Endothelial cell of umbilical vein (primary cell): ENCODE measurements at regions not wholly inside any gene's neighbourhood (a gene's known extent, or its start where the extent isn't known, plus 50 kb on each side); places are given as distances from the start of the nearest gene placed in this dataset.

ENCODE experiments used
- BruUV-seq: library from RNA; stranded (reverse); fragments of 400-500 nt; replicated peaks from 2 replicates; lab custom pipeline; 2021; lab: Mats Ljungman, UMichigan
- CTCF ChIA-PET: fragments of 300-600, 350-600 bp; sonication (Branson Sonifier 250); formaldehyde crosslinking; loops from one replicate; lab custom pipeline; 2021; ENCODE audit warnings: antibody characterized with exemption, inconsistent platforms; lab: Charles Lee
- POLR2A ChIA-PET: fragments of 300-600, 350-600 bp; sonication (Branson Sonifier 250); formaldehyde crosslinking; loops from one replicate; lab custom pipeline; 2021; ENCODE audit warnings: antibody characterized with exemption, inconsistent platforms; lab: Charles Lee
- DNase-seq: peaks from one replicate; pipeline ENCODE4 v3.0.0-alpha.2; 2011; ENCODE audit warnings: low read depth, low spot score
- FAIRE-seq: peaks from 2 replicates; lab custom pipeline; 2011; peaks lifted over from hg19 to GRCh38; lab: Jason Lieb, UNC
- H2AFZ ChIP-seq: 2 replicates; pipeline ENCODE4 v1.6.0; 2012; ENCODE audit warnings: low read depth, low read length, control low read depth, inconsistent platforms
- H3K27ac ChIP-seq: 2 replicates; pipeline ENCODE4 v1.5.1; 2011; ENCODE audit warnings: low read depth, mild to moderate bottlenecking, control low read depth, low read length, moderate library complexity; ENCODE audit not compliant: insufficient read depth
- H3K27me3 ChIP-seq, 2 experiments: 2 replicates each; pipeline versions ENCODE4 v1.6.0 to v1.6.1; 2011; ENCODE audit warnings: low read length in 2 of 2, mixed read lengths in 1 of 2; ENCODE audit not compliant: control insufficient read depth in 2 of 2, insufficient read depth in 2 of 2
- H3K36me3 ChIP-seq, 2 experiments: 2 replicates in 1 of 2; 3 replicates in 1 of 2; pipeline ENCODE4 v1.5.1; 2011; ENCODE audit warnings: low read length in 2 of 2, mild to moderate bottlenecking in 1 of 2, moderate library complexity in 1 of 2; ENCODE audit not compliant: control insufficient read depth in 2 of 2, insufficient read depth in 2 of 2; ENCODE audit errors: extremely low read depth in 1 of 2
- H3K4me1 ChIP-seq: 3 replicates; pipeline ENCODE4 v1.5.1; 2011; ENCODE audit warnings: mild to moderate bottlenecking, low read length; ENCODE audit not compliant: control insufficient read depth, insufficient read depth; ENCODE audit errors: extremely low read depth
- H3K4me2 ChIP-seq: 2 replicates; pipeline ENCODE4 v1.6.1; 2011; ENCODE audit warnings: low read length, control low read depth, mixed read lengths; ENCODE audit not compliant: insufficient read depth
- H3K4me3 ChIP-seq, 3 experiments: fragments of 200-600 bp in 1 of 3; sonication (generic), shearing (Covaris generic) in 1 of 3; replicated peaks in 1 of 3; 2 replicates each; pipeline ENCODE4 v1.5.1; 2011 to 2016; ENCODE audit warnings: control low read depth in 3 of 3, low read length in 3 of 3, mild to moderate bottlenecking in 2 of 3, inconsistent platforms in 1 of 3, low read depth in 1 of 3, moderate library complexity in 1 of 3; ENCODE audit not compliant: insufficient read depth in 1 of 3
- H3K79me2 ChIP-seq: 2 replicates; pipeline ENCODE4 v1.6.0; 2012; ENCODE audit warnings: low read length, inconsistent platforms; ENCODE audit not compliant: control insufficient read depth, insufficient read depth
- H3K9ac ChIP-seq: replicated peaks from 2 replicates; pipeline ENCODE3; 2011; ENCODE audit warnings: low read length, control low read depth; ENCODE audit not compliant: insufficient read depth; ENCODE audit errors: extremely low read depth
- H3K9me1 ChIP-seq: replicated peaks from 3 replicates; pipeline ENCODE4 v1.6.0; 2011; ENCODE audit warnings: mild to moderate bottlenecking, low read length; ENCODE audit not compliant: control insufficient read depth, insufficient read depth; ENCODE audit errors: extremely low read depth
- H3K9me3 ChIP-seq: replicated peaks from 2 replicates; pipeline ENCODE4 v1.5.1; 2012; ENCODE audit warnings: low read length, inconsistent platforms; ENCODE audit not compliant: control insufficient read depth, insufficient read depth
- H4K20me1 ChIP-seq: replicated peaks from 2 replicates; pipeline ENCODE3; 2011; ENCODE audit warnings: mild to moderate bottlenecking, low read length; ENCODE audit not compliant: control insufficient read depth, insufficient read depth; ENCODE audit errors: extremely low read depth
- CTCF ChIP-seq, 2 donors: IDR thresholded peaks; 1 replicate in 1 of 2; 2 replicates in 1 of 2; pipeline ENCODE4 v1.5.1; 2011; ENCODE audit warnings: low read length in 2 of 2, mild to moderate bottlenecking in 2 of 2, moderate library complexity in 2 of 2, control low read depth in 1 of 2, inconsistent platforms in 1 of 2, low read depth in 1 of 2; ENCODE audit not compliant: insufficient read depth in 1 of 2; ENCODE audit errors: extremely low read depth in 1 of 2
- EZH2 ChIP-seq: IDR thresholded peaks from 2 replicates; pipeline ENCODE4 v1.6.1; 2012; ENCODE audit warnings: borderline replicate concordance, low read depth, mild to moderate bottlenecking, moderate library complexity, low read length, inconsistent platforms; ENCODE audit not compliant: severe bottlenecking
- FOS ChIP-seq: IDR thresholded peaks from 2 replicates; pipeline ENCODE4 v1.6.1; 2011; ENCODE audit warnings: mild to moderate bottlenecking, low read length, moderate library complexity, borderline replicate concordance; ENCODE audit not compliant: insufficient read depth
- GATA2 ChIP-seq: IDR thresholded peaks from 2 replicates; pipeline ENCODE4 v1.7.0; 2011; ENCODE audit warnings: low read depth, mild to moderate bottlenecking, moderate library complexity, mixed read lengths, low read length; ENCODE audit not compliant: insufficient read length, insufficient read depth
- JUN ChIP-seq: IDR thresholded peaks from 2 replicates; pipeline ENCODE4 v1.6.1; 2011; ENCODE audit warnings: borderline replicate concordance, low read depth; ENCODE audit not compliant: insufficient read length, insufficient read depth
- MAX ChIP-seq: IDR thresholded peaks from 2 replicates; pipeline ENCODE4 v1.6.1; 2011; ENCODE audit not compliant: insufficient read depth, insufficient read length
- MYC ChIP-seq: IDR thresholded peaks from one replicate; pipeline ENCODE4 v1.6.1; 2011; ENCODE audit warnings: mild to moderate bottlenecking, low read depth, low read length
- POLR2A ChIP-seq: IDR thresholded peaks from 2 replicates; pipeline ENCODE4 v1.6.1; 2012; ENCODE audit warnings: low read depth, mild to moderate bottlenecking, control low read depth, low read length
- POLR2AphosphoS5 ChIP-seq: IDR thresholded peaks from 2 replicates; pipeline ENCODE4 v1.6.1; 2012; ENCODE audit warnings: low read depth, mild to moderate bottlenecking, control low read depth, low read length, moderate library complexity; ENCODE audit not compliant: insufficient read depth
- dilution Hi-C: fragments of 300-500 bp; cut with MboI; formaldehyde crosslinking; loops from one replicate; pipeline ENCODE4 v1.15.0; 2019; ENCODE audit warnings: low sequenced_read_pairs; ENCODE audit not compliant: extremely low pct_ligation_motif_present
- intact Hi-C: fragments of 100-400 bp; cut with micrococcal nuclease; formaldehyde crosslinking; loops from one replicate; pipeline ENCODE4 v1.10.0; 2022

DNA sequence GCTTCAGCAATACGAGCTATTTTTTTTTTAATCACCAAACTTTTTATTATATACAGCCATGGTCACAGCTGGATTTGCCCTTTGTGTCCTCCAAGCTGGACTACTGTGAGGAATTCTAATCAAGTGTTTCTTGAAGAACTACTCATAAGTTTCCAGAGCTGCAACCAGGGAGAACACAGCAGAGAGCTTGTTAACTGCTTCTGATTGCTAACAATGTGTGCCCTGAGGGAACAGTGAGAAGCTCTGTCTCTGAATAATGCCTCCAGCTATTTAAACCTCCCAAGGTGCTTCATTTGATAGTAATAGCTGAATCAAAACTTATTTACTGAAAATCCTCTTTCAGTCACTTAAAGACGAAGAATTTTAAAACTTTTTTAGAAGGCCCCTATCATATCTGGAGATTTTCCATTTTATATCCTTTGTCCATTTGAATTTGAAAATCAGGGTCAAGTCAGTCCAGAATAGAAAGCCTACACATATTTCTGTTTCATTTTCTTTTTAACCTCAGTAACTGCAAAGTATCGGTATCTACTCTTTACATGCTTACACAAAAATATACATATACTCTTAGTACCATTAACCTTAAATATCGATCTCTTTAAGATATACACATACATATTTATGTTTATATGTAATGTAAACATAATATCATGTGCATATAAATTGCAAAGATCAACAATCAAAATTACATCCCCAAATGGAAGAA, 1024.2 kb downstream of the GRM8 start:
- peaks cover 2% of the 10 kb centered on the region for H3K9me3 ChIP-seq
- no peak overlapping the region for H3K4me3 ChIP-seq
- BruUV-seq = no TSS peak
- no peak for DNase-seq
- no peaks in the 10 kb centered on the region for H3K9me1 ChIP-seq
- ChIA-PET CTCF (no interaction called here), POLR2A (no interaction called here)
- TF ChIP-seq JUN = no peak
- no peak for TF ChIP-seq FOS
- TF ChIP-seq GATA2 = no peak
- no peak for TF ChIP-seq MYC
- no peaks in the 10 kb centered on the region for H4K20me1 ChIP-seq
- dilution Hi-C loops = no loop called here
- no peaks in the 10 kb centered on the region for H3K36me3 ChIP-seq
- no peak for FAIRE-seq
- H3K4me2 ChIP-seq = no peak overlapping the region
- H2AFZ ChIP-seq = no peak overlapping the region
- H3K79me2 ChIP-seq = no peaks in the 10 kb centered on the region
- H3K4me1 ChIP-seq = no peaks in the 10 kb centered on the region
- intact Hi-C loops = no loop called here
- no peak overlapping the region for H3K27ac ChIP-seq
- no peak overlapping the region for H3K9ac ChIP-seq
- H3K27me3 ChIP-seq = no peaks in the 10 kb centered on the region

DNA sequence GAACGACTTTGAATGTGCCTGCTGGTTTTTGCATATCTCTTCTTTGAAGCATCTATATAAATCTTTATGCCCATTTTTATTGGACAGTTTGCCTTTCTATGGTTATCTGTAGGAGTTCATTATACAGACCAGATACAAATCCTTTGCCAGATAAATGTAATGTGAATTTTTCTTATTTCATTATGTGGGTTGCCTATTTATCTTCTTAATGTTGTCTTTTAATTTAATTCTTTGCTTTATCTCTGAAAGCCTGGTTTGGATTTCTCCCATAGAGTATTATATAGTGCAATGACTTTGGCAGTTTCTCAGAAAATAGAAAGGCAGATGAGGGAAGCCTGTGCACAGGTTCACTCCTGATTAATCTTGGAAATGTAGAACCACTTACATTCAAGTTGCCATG, 1025.1 kb downstream of the GRM8 start:
- Histone ChIP-seq H3K27ac (no peak overlapping the region), H3K4me2 (no peak overlapping the region), H3K9me1 (no peaks in the 10 kb centered on the region), H3K4me3 (no peak overlapping the region), H3K9me3 (peaks cover 2% of the 10 kb centered on the region), H3K79me2 (no peaks in the 10 kb centered on the region), H3K27me3 (no peaks in the 10 kb centered on the region), H4K20me1 (no peaks in the 10 kb centered on the region), H3K9ac (no peak overlapping the region), H3K36me3 (no peaks in the 10 kb centered on the region), H3K4me1 (no peaks in the 10 kb centered on the region), H2AFZ (no peak overlapping the region)
- DNase-seq = no peak
- ChIA-PET CTCF (no interaction called here), POLR2A (no interaction called here)
- no peak for FAIRE-seq
- BruUV-seq = no TSS peak
- intact Hi-C loops (no loop called here), dilution Hi-C loops (no loop called here)
- TF ChIP-seq JUN = no peak
- no peak for TF ChIP-seq POLR2AphosphoS5
- no peak for TF ChIP-seq EZH2
- no peak for TF ChIP-seq POLR2A
- no peak for TF ChIP-seq MAX
- TF ChIP-seq CTCF (IDR thresholded peaks at IDR 0.05; ENCODE audit: extremely low read depth in 1 of 2, insufficient read depth in 1 of 2, low read depth in 1 of 2, low read length in 2 of 2) = no peak
